SK-N-SH treated with all-trans-retinoic acid at 6 μM for 48 hours (cell line): ENCODE measurements at regions not wholly inside any gene's neighbourhood (a gene's known extent, or its start where the extent isn't known, plus 50 kb on each side); places are given as distances from the start of the nearest gene placed in this dataset.

ENCODE experiments used
- ATAC-seq: fragments of 200-7000 bp; cut with Tn5 transposase; 3 replicates; pipeline ENCODE4 v1.9.1; 2020; ENCODE audit warnings: mild to moderate bottlenecking, moderate library complexity
- ARNTL ChIP-seq: fragments of 450-650 bp; formaldehyde crosslinking; IDR thresholded peaks from 2 replicates; pipeline ENCODE4 v1.5.0; 2020; ENCODE audit warnings: low read depth, mild to moderate bottlenecking, moderate library complexity, borderline replicate concordance
- BACH2 ChIP-seq: fragments of 250-450 bp; sonication (Bioruptor Pico); IDR thresholded peaks from 2 replicates; pipeline ENCODE4 v1.9.0; 2021; ENCODE audit warnings: mild to moderate bottlenecking, borderline replicate concordance
- CSDC2 ChIP-seq: fragments of 250-450 bp; sonication (Bioruptor Pico); IDR thresholded peaks from 2 replicates; pipeline ENCODE4 v1.5.0; 2020; ENCODE audit warnings: mild to moderate bottlenecking, moderate library complexity
- GLIS3 ChIP-seq: fragments of 250-450 bp; sonication (Bioruptor Pico); IDR thresholded peaks from 2 replicates; pipeline ENCODE4 v1.5.0; 2020; ENCODE audit warnings: mild to moderate bottlenecking, moderate library complexity
- ISL1 ChIP-seq: fragments of 250-450 bp; sonication (Bioruptor Pico); IDR thresholded peaks from 2 replicates; pipeline ENCODE4 v2.1.2; 2022; ENCODE audit warnings: mild to moderate bottlenecking, moderate library complexity
- OSR1 ChIP-seq: fragments of 250-450 bp; sonication (Bioruptor Pico); IDR thresholded peaks from 2 replicates; pipeline ENCODE4 v1.8.0; 2022; ENCODE audit warnings: moderate library complexity, mild to moderate bottlenecking, inconsistent platforms
- PPARA ChIP-seq: fragments of 250-450 bp; sonication (Bioruptor Pico); IDR thresholded peaks from 2 replicates; pipeline ENCODE4 v1.5.0; 2020; ENCODE audit warnings: mild to moderate bottlenecking, borderline replicate concordance
- RARB ChIP-seq: fragments of 250-450 bp; sonication (Bioruptor Pico); IDR thresholded peaks from 2 replicates; pipeline ENCODE4 v1.8.0; 2021; ENCODE audit warnings: mild to moderate bottlenecking, moderate library complexity
- SNAI2 ChIP-seq: fragments of 250-450 bp; sonication (Bioruptor Pico); IDR thresholded peaks from 2 replicates; pipeline ENCODE4 v1.5.0; 2020; ENCODE audit warnings: mild to moderate bottlenecking, moderate library complexity
- TCF4 ChIP-seq: fragments of 250-450 bp; sonication (Bioruptor Pico); IDR thresholded peaks from 2 replicates; pipeline ENCODE4 v1.8.0; 2021; ENCODE audit warnings: mild to moderate bottlenecking, moderate library complexity, borderline replicate concordance
- TOX ChIP-seq: fragments of 250-450 bp; sonication (Bioruptor Pico); IDR thresholded peaks from 2 replicates; pipeline ENCODE4 v1.8.0; 2021; ENCODE audit warnings: mild to moderate bottlenecking, moderate library complexity, borderline replicate concordance
- ZC3H10 ChIP-seq: fragments of 250-450 bp; sonication (Bioruptor Pico); IDR thresholded peaks from 2 replicates; pipeline ENCODE4 v1.5.1; 2021; ENCODE audit warnings: mild to moderate bottlenecking, moderate library complexity
- ZFP3 ChIP-seq: fragments of 250-450 bp; sonication (Bioruptor Pico); IDR thresholded peaks from 2 replicates; pipeline ENCODE4 v1.5.0; 2020; ENCODE audit warnings: mild to moderate bottlenecking, moderate library complexity
- ZNF565 ChIP-seq: fragments of 450-650 bp; formaldehyde crosslinking; conservative IDR thresholded peaks from 2 replicates; pipeline ENCODE4 v1.5.0; 2020; ENCODE audit warnings: low read depth, mild to moderate bottlenecking, moderate library complexity
- ZNF8 ChIP-seq: fragments of 450-650 bp; formaldehyde crosslinking; IDR thresholded peaks from 2 replicates; pipeline ENCODE4 v1.5.0; 2020; ENCODE audit warnings: mild to moderate bottlenecking, moderate library complexity
- TF ChIP-seq, protein P1 (sequence below): fragments of 250-450 bp; sonication (Bioruptor Pico); IDR thresholded peaks from 2 replicates; pipeline ENCODE4 v1.5.1; 2020; ENCODE audit warnings: low read depth, mild to moderate bottlenecking, moderate library complexity
- TF ChIP-seq, protein P2 (sequence below): fragments of 250-450 bp; sonication (Bioruptor Pico); IDR thresholded peaks from 2 replicates; pipeline ENCODE4 v1.5.0; 2020; ENCODE audit warnings: mild to moderate bottlenecking, moderate library complexity
- TF ChIP-seq, protein P3 (sequence below): fragments of 250-450 bp; sonication (Bioruptor Pico); IDR thresholded peaks from 2 replicates; pipeline ENCODE4 v1.8.0; 2021; ENCODE audit warnings: low read depth, mild to moderate bottlenecking, moderate library complexity, borderline replicate concordance
- TF ChIP-seq, protein P4 (sequence below): fragments of 250-450 bp; sonication (Bioruptor Pico); IDR thresholded peaks from 2 replicates; pipeline ENCODE4 v1.5.1; 2021; ENCODE audit warnings: mild to moderate bottlenecking, moderate library complexity

DNA sequence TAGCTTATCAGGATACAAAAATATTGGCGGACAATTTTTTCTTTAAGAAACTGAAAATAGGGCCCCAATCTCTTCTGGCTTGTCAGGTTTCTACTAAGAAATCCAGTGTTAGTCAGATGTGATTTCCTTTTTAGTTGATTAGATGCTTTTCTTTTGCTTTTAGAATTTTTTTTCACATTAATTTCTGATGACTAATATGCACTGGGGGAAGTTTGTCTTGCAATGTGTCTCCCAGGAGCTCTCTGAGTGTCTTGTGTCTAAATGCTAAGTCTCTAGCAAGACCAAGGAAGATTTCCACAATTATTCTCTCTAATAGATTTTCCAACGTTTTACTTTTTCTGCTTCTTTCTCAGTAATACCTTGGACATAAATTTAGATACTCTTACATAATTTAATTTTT lies 559.8 kb upstream of the TYRP1 start (continued):
- TF ChIP-seq, protein P1, sequence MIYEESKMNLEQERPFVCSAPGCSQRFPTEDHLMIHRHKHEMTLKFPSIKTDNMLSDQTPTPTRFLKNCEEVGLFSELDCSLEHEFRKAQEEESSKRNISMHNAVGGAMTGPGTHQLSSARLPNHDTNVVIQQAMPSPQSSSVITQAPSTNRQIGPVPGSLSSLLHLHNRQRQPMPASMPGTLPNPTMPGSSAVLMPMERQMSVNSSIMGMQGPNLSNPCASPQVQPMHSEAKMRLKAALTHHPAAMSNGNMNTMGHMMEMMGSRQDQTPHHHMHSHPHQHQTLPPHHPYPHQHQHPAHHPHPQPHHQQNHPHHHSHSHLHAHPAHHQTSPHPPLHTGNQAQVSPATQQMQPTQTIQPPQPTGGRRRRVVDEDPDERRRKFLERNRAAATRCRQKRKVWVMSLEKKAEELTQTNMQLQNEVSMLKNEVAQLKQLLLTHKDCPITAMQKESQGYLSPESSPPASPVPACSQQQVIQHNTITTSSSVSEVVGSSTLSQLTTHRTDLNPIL (CRISPR knock-in tag): no peak
- TF ChIP-seq TOX (CRISPR knock-in tag) (no peak), OSR1 (CRISPR knock-in tag) (no peak)
- TF ChIP-seq, protein P2, sequence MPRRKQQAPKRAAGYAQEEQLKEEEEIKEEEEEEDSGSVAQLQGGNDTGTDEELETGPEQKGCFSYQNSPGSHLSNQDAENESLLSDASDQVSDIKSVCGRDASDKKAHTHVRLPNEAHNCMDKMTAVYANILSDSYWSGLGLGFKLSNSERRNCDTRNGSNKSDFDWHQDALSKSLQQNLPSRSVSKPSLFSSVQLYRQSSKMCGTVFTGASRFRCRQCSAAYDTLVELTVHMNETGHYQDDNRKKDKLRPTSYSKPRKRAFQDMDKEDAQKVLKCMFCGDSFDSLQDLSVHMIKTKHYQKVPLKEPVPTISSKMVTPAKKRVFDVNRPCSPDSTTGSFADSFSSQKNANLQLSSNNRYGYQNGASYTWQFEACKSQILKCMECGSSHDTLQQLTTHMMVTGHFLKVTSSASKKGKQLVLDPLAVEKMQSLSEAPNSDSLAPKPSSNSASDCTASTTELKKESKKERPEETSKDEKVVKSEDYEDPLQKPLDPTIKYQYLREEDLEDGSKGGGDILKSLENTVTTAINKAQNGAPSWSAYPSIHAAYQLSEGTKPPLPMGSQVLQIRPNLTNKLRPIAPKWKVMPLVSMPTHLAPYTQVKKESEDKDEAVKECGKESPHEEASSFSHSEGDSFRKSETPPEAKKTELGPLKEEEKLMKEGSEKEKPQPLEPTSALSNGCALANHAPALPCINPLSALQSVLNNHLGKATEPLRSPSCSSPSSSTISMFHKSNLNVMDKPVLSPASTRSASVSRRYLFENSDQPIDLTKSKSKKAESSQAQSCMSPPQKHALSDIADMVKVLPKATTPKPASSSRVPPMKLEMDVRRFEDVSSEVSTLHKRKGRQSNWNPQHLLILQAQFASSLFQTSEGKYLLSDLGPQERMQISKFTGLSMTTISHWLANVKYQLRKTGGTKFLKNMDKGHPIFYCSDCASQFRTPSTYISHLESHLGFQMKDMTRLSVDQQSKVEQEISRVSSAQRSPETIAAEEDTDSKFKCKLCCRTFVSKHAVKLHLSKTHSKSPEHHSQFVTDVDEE (CRISPR knock-in tag): no peak
- TF ChIP-seq, protein P3, sequence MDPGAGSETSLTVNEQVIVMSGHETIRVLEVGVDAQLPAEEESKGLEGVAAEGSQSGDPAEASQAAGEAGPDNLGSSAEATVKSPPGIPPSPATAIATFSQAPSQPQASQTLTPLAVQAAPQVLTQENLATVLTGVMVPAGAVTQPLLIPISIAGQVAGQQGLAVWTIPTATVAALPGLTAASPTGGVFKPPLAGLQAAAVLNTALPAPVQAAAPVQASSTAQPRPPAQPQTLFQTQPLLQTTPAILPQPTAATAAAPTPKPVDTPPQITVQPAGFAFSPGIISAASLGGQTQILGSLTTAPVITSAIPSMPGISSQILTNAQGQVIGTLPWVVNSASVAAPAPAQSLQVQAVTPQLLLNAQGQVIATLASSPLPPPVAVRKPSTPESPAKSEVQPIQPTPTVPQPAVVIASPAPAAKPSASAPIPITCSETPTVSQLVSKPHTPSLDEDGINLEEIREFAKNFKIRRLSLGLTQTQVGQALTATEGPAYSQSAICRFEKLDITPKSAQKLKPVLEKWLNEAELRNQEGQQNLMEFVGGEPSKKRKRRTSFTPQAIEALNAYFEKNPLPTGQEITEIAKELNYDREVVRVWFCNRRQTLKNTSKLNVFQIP (CRISPR knock-in tag): no peak

DNA sequence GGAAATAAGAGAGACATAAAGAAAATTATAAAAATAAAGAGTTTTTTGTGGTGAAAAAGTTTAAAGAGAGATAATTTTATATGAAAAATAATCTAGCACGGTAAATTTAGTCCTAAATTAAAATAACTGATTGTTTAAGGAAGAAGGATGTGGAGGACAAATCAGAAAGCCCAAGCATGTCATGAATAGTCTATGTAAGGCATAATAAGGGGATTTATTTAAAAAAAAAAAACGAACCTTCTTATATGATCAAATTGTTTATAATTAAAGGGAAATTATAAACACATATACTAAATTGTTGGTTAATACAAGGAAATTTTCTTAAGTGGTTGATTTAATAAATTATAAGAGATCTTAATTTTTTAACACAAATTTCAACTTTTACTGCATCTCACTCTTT lies 551.8 kb upstream of the TYRP1 start:
- ATAC-seq: no peak
- TF ChIP-seq GLIS3 (CRISPR knock-in tag) (no peak), RARB (CRISPR knock-in tag) (no peak), ZC3H10 (CRISPR knock-in tag) (no peak), ZNF8 (no peak), ISL1 (CRISPR knock-in tag) (no peak), TCF4 (CRISPR knock-in tag) (no peak), BACH2 (CRISPR knock-in tag) (no peak), CSDC2 (CRISPR knock-in tag) (no peak), ZFP3 (CRISPR knock-in tag) (no peak), TOX (CRISPR knock-in tag) (no peak), OSR1 (CRISPR knock-in tag) (no peak), PPARA (CRISPR knock-in tag) (no peak), ZNF565 (CRISPR knock-in tag) (no peak), ARNTL (CRISPR knock-in tag) (no peak), SNAI2 (CRISPR knock-in tag) (no peak)
- TF ChIP-seq, protein P3 (CRISPR knock-in tag): no peak
- TF ChIP-seq, protein P1 (CRISPR knock-in tag): no peak
- TF ChIP-seq, protein P4, sequence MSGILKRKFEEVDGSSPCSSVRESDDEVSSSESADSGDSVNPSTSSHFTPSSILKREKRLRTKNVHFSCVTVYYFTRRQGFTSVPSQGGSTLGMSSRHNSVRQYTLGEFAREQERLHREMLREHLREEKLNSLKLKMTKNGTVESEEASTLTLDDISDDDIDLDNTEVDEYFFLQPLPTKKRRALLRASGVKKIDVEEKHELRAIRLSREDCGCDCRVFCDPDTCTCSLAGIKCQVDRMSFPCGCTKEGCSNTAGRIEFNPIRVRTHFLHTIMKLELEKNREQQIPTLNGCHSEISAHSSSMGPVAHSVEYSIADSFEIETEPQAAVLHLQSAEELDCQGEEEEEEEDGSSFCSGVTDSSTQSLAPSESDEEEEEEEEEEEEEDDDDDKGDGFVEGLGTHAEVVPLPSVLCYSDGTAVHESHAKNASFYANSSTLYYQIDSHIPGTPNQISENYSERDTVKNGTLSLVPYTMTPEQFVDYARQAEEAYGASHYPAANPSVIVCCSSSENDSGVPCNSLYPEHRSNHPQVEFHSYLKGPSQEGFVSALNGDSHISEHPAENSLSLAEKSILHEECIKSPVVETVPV (CRISPR knock-in tag): no peak
